ENCODE measurements at regions not wholly inside any gene's neighbourhood (a gene's known extent, or its start where the extent isn't known, plus 50 kb on each side); places are given as distances from the start of the nearest gene placed in this dataset.
"Not testable (repeated sequence)": the region's sequence is repeated elsewhere in the genome, so short reads cannot be mapped to it uniquely, and the experiment has no call there.

GRCh38 chr5:130337179-130337888, 433.1 kb downstream of the CHSY3 start:
- no peaks in the 10 kb centered on the region for H3K36me3 ChIP-seq (ENCODE audit: control insufficient read depth, insufficient read depth, low read length)
- no peaks in the 10 kb centered on the region for H3K9me3 ChIP-seq (ENCODE audit: control insufficient read depth, insufficient read depth, low read depth, low read length)
- H3K27me3 ChIP-seq (ENCODE audit: control insufficient read depth, insufficient read depth, low read length), result no peaks in the 10 kb centered on the region
- 0 out of 2 replicates have a peak, but pooled peaks cover 8% of the 10 kb centered on the region for H3K4me1 ChIP-seq (ENCODE audit: control insufficient read depth, insufficient read depth, low read length)
- no peak overlapping the region for H3K9ac ChIP-seq (ENCODE audit: low read length)
- no peak overlapping the region for H3K4me3 ChIP-seq (ENCODE audit: low read depth, low read length)
- H3K27ac ChIP-seq (ENCODE audit: low read depth, low read length), result no peak overlapping the region; the same call in 1 of the 2 replicates

- Histone ChIP-seq H3K9me3 (ENCODE audit: control insufficient read depth, insufficient read depth, low read depth, low read length) (peaks cover 5% of the 10 kb centered on the region), H3K4me3 (ENCODE audit: low read depth, low read length) (no peak overlapping the region), H3K36me3 (ENCODE audit: control insufficient read depth, insufficient read depth, low read length) (no peaks in the 10 kb centered on the region), H3K27me3 (ENCODE audit: control insufficient read depth, insufficient read depth, low read length) (no peaks in the 10 kb centered on the region), H3K4me1 (ENCODE audit: control insufficient read depth, insufficient read depth, low read length) (0 out of 2 replicates have a peak, but pooled peaks cover 8% of the 10 kb centered on the region), H3K9ac (ENCODE audit: low read length) (no peak overlapping the region), H3K27ac (ENCODE audit: low read depth, low read length) (no peak overlapping the region)
Measured at GRCh38 chr5:130335117-130335516, 430.9 kb downstream of the CHSY3 start.

GRCh38 chr5:130333089-130333488, 428.8 kb downstream of the CHSY3 start:
- no peak overlapping the region for H3K4me3 ChIP-seq (ENCODE audit: low read depth, low read length)
- H3K27me3 ChIP-seq (ENCODE audit: control insufficient read depth, insufficient read depth, low read length), result no peaks in the 10 kb centered on the region
- no peak overlapping the region for H3K9ac ChIP-seq (ENCODE audit: low read length)
- peaks cover 21% of the 10 kb centered on the region for H3K9me3 ChIP-seq (ENCODE audit: control insufficient read depth, insufficient read depth, low read depth, low read length)
- H3K4me1 ChIP-seq (ENCODE audit: control insufficient read depth, insufficient read depth, low read length), result 0 out of 2 replicates have a peak, but pooled peaks cover 7% of the 10 kb centered on the region
- H3K27ac ChIP-seq (ENCODE audit: low read depth, low read length), result no peak overlapping the region
- no peaks in the 10 kb centered on the region for H3K36me3 ChIP-seq (ENCODE audit: control insufficient read depth, insufficient read depth, low read length)

- Histone ChIP-seq H3K9ac (ENCODE audit: low read length) (no peak overlapping the region), H3K27ac (ENCODE audit: low read depth, low read length) (no peak overlapping the region), H3K4me3 (ENCODE audit: low read depth, low read length) (no peak overlapping the region), H3K4me1 (ENCODE audit: control insufficient read depth, insufficient read depth, low read length) (no peaks in the 10 kb centered on the region), H3K27me3 (ENCODE audit: control insufficient read depth, insufficient read depth, low read length) (no peaks in the 10 kb centered on the region), H3K36me3 (ENCODE audit: control insufficient read depth, insufficient read depth, low read length) (no peaks in the 10 kb centered on the region), H3K9me3 (ENCODE audit: control insufficient read depth, insufficient read depth, low read depth, low read length) (peaks cover 21% of the 10 kb centered on the region)
Measured at GRCh38 chr5:130331332-130331731, 427.1 kb downstream of the CHSY3 start.

- H3K27me3 ChIP-seq (ENCODE audit: control insufficient read depth, insufficient read depth, low read length), result no peaks in the 10 kb centered on the region
- peaks cover 31% of the 10 kb centered on the region for H3K9me3 ChIP-seq (ENCODE audit: control insufficient read depth, insufficient read depth, low read depth, low read length)
- H3K4me3 ChIP-seq (ENCODE audit: low read depth, low read length), result no peak overlapping the region
- H3K9ac ChIP-seq (ENCODE audit: low read length), result no peak overlapping the region
- H3K36me3 ChIP-seq (ENCODE audit: control insufficient read depth, insufficient read depth, low read length), result no peaks in the 10 kb centered on the region
- no peak overlapping the region for H3K27ac ChIP-seq (ENCODE audit: low read depth, low read length)
- no peaks in the 10 kb centered on the region for H3K4me1 ChIP-seq (ENCODE audit: control insufficient read depth, insufficient read depth, low read length)
Measured at GRCh38 chr5:130324953-130325671, 420.8 kb downstream of the CHSY3 start.

GRCh38 chr5:130323804-130324454, 419.7 kb downstream of the CHSY3 start:
- no peaks in the 10 kb centered on the region for H3K4me1 ChIP-seq (ENCODE audit: control insufficient read depth, insufficient read depth, low read length)
- no peaks in the 10 kb centered on the region for H3K27me3 ChIP-seq (ENCODE audit: control insufficient read depth, insufficient read depth, low read length)
- H3K27ac ChIP-seq (ENCODE audit: low read depth, low read length), result no peak overlapping the region
- peaks cover 19% of the 10 kb centered on the region for H3K9me3 ChIP-seq (ENCODE audit: control insufficient read depth, insufficient read depth, low read depth, low read length)
- H3K4me3 ChIP-seq (ENCODE audit: low read depth, low read length), result no peak overlapping the region
- H3K36me3 ChIP-seq (ENCODE audit: control insufficient read depth, insufficient read depth, low read length), result no peaks in the 10 kb centered on the region
- H3K9ac ChIP-seq (ENCODE audit: low read length), result no peak overlapping the region

- Histone ChIP-seq H3K9ac (ENCODE audit: low read length) (no peak overlapping the region), H3K9me3 (ENCODE audit: control insufficient read depth, insufficient read depth, low read depth, low read length) (peaks cover 15% of the 10 kb centered on the region; the same call in 1 of the 2 replicates), H3K27me3 (ENCODE audit: control insufficient read depth, insufficient read depth, low read length) (no peaks in the 10 kb centered on the region), H3K27ac (ENCODE audit: low read depth, low read length) (no peak overlapping the region), H3K36me3 (ENCODE audit: control insufficient read depth, insufficient read depth, low read length) (no peaks in the 10 kb centered on the region), H3K4me3 (ENCODE audit: low read depth, low read length) (no peak overlapping the region), H3K4me1 (ENCODE audit: control insufficient read depth, insufficient read depth, low read length) (no peaks in the 10 kb centered on the region)
Measured at GRCh38 chr5:130321931-130322330, 417.7 kb downstream of the CHSY3 start.

GRCh38 chr5:130316971-130317680, 412.9 kb downstream of the CHSY3 start:
- no peak overlapping the region for H3K27ac ChIP-seq (ENCODE audit: low read depth, low read length)
- H3K27me3 ChIP-seq (ENCODE audit: control insufficient read depth, insufficient read depth, low read length), result no peaks in the 10 kb centered on the region
- no peak overlapping the region for H3K9ac ChIP-seq (ENCODE audit: low read length)
- H3K36me3 ChIP-seq (ENCODE audit: control insufficient read depth, insufficient read depth, low read length), result no peaks in the 10 kb centered on the region
- no peak overlapping the region for H3K4me3 ChIP-seq (ENCODE audit: low read depth, low read length)
- peaks cover 10% of the 10 kb centered on the region for H3K9me3 ChIP-seq (ENCODE audit: control insufficient read depth, insufficient read depth, low read depth, low read length)
- no peaks in the 10 kb centered on the region for H3K4me1 ChIP-seq (ENCODE audit: control insufficient read depth, insufficient read depth, low read length)

GRCh38 chr5:130295235-130295634, 391.0 kb downstream of the CHSY3 start:
- H3K9me3 ChIP-seq (ENCODE audit: control insufficient read depth, insufficient read depth, low read depth, low read length), result no peaks in the 10 kb centered on the region
- H3K4me1 ChIP-seq (ENCODE audit: control insufficient read depth, insufficient read depth, low read length), result no peaks in the 10 kb centered on the region; the same call in 1 of the 2 replicates
- H3K9ac ChIP-seq (ENCODE audit: low read length), result no peak overlapping the region
- H3K36me3 ChIP-seq (ENCODE audit: control insufficient read depth, insufficient read depth, low read length), result no peaks in the 10 kb centered on the region
- H3K27me3 ChIP-seq (ENCODE audit: control insufficient read depth, insufficient read depth, low read length), result no peaks in the 10 kb centered on the region
- H3K27ac ChIP-seq (ENCODE audit: low read depth, low read length), result no peak overlapping the region
- no peak overlapping the region for H3K4me3 ChIP-seq (ENCODE audit: low read depth, low read length)

GRCh38 chr5:130294798-130295197, 390.5 kb downstream of the CHSY3 start:
- H3K4me1 ChIP-seq (ENCODE audit: control insufficient read depth, insufficient read depth, low read length); H3K27ac ChIP-seq (ENCODE audit: low read depth, low read length); H3K27me3 ChIP-seq (ENCODE audit: control insufficient read depth, insufficient read depth, low read length); H3K9me3 ChIP-seq (ENCODE audit: control insufficient read depth, insufficient read depth, low read depth, low read length); H3K4me3 ChIP-seq (ENCODE audit: low read depth, low read length); H3K9ac ChIP-seq (ENCODE audit: low read length); H3K36me3 ChIP-seq (ENCODE audit: control insufficient read depth, insufficient read depth, low read length): not testable (repeated sequence)

Data from HUES6 (cell line).